ENCODE measurements at regions not wholly inside any gene's neighbourhood (a gene's known extent, or its start where the extent isn't known, plus 50 kb on each side); places are given as distances from the start of the nearest gene placed in this dataset.

- H3K36me3 ChIP-seq (ENCODE audit: insufficient read depth, low read length): no peaks in the 10 kb centered on the region
- no peaks in the 10 kb centered on the region for H3F3A ChIP-seq (ENCODE audit: low read depth)
- H2AFZ ChIP-seq (ENCODE audit: low read length): no peak overlapping the region
- H3K9ac ChIP-seq (ENCODE audit: low read depth, low read length, poor library complexity, severe bottlenecking): no peak overlapping the region
- no peaks in the 10 kb centered on the region for H4K20me1 ChIP-seq (ENCODE audit: insufficient read depth, low read length, poor library complexity, severe bottlenecking)
- H3K4me2 ChIP-seq (ENCODE audit: low read depth, low read length, poor library complexity, severe bottlenecking): no peak overlapping the region
- no peaks in the 10 kb centered on the region for H3K79me2 ChIP-seq (ENCODE audit: insufficient read depth, low read length)
- no peaks in the 10 kb centered on the region for H3K9me3 ChIP-seq (ENCODE audit: insufficient read depth, low read depth, low read length)
- TF ChIP-seq CTCF (conservative IDR thresholded peaks at IDR 0.05; ENCODE audit: low read length) (no peak), EZH2phosphoT487 (IDR thresholded peaks at IDR 0.05; ENCODE audit: borderline replicate concordance) (no peak)
- no peaks in the 10 kb centered on the region for H3K4me1 ChIP-seq (ENCODE audit: insufficient read depth, low read length, poor library complexity, severe bottlenecking)
- no peaks in the 10 kb centered on the region for H3K27me3 ChIP-seq (ENCODE audit: insufficient read depth, low read length, poor library complexity, severe bottlenecking)
- H3K9me2 ChIP-seq (replicated peaks; ENCODE audit: low read depth, low read length): no peaks in the 10 kb centered on the region
- no peak overlapping the region for H3K4me3 ChIP-seq (ENCODE audit: low read length, poor library complexity, severe bottlenecking)
Observed at GRCh38 chr5:56446728-56447127, 213.6 kb upstream of the ANKRD55 start.

- Histone ChIP-seq H3K36me3 (ENCODE audit: insufficient read depth, low read length) (no peaks in the 10 kb centered on the region), H3K4me1 (ENCODE audit: insufficient read depth, low read length, poor library complexity, severe bottlenecking) (no peaks in the 10 kb centered on the region), H2AFZ (ENCODE audit: low read length) (no peak overlapping the region), H3K9ac (ENCODE audit: low read depth, low read length, poor library complexity, severe bottlenecking) (no peak overlapping the region), H3K9me2 (replicated peaks; ENCODE audit: low read depth, low read length) (no peaks in the 10 kb centered on the region), H3K27me3 (ENCODE audit: insufficient read depth, low read length, poor library complexity, severe bottlenecking) (no peaks in the 10 kb centered on the region), H3K4me3 (ENCODE audit: low read length, poor library complexity, severe bottlenecking) (no peak overlapping the region), H4K20me1 (ENCODE audit: insufficient read depth, low read length, poor library complexity, severe bottlenecking) (no peaks in the 10 kb centered on the region), H3K4me2 (ENCODE audit: low read depth, low read length, poor library complexity, severe bottlenecking) (no peak overlapping the region), H3F3A (ENCODE audit: low read depth) (no peaks in the 10 kb centered on the region), H3K79me2 (ENCODE audit: insufficient read depth, low read length) (no peaks in the 10 kb centered on the region), H3K9me3 (ENCODE audit: insufficient read depth, low read depth, low read length) (no peaks in the 10 kb centered on the region)
- no peak for TF ChIP-seq EZH2phosphoT487 (IDR thresholded peaks at IDR 0.05; ENCODE audit: borderline replicate concordance)
Observed at GRCh38 chr5:56443826-56444225, 210.7 kb upstream of the ANKRD55 start.

GRCh38 chr5:56440871-56441740, 208.0 kb upstream of the ANKRD55 start:
- Histone ChIP-seq H3K9me3 (ENCODE audit: insufficient read depth, low read depth, low read length) (no peaks in the 10 kb centered on the region), H3F3A (ENCODE audit: low read depth) (no peaks in the 10 kb centered on the region), H3K4me2 (ENCODE audit: low read depth, low read length, poor library complexity, severe bottlenecking) (no peak overlapping the region), H3K4me3 (ENCODE audit: low read length, poor library complexity, severe bottlenecking) (no peak overlapping the region), H3K9ac (ENCODE audit: low read depth, low read length, poor library complexity, severe bottlenecking) (no peak overlapping the region), H4K20me1 (ENCODE audit: insufficient read depth, low read length, poor library complexity, severe bottlenecking) (no peaks in the 10 kb centered on the region), H3K79me2 (ENCODE audit: insufficient read depth, low read length) (no peaks in the 10 kb centered on the region), H3K27me3 (ENCODE audit: insufficient read depth, low read length, poor library complexity, severe bottlenecking) (no peaks in the 10 kb centered on the region), H3K9me2 (replicated peaks; ENCODE audit: low read depth, low read length) (no peaks in the 10 kb centered on the region), H3K36me3 (ENCODE audit: insufficient read depth, low read length) (no peaks in the 10 kb centered on the region), H2AFZ (ENCODE audit: low read length) (no peak overlapping the region), H3K4me1 (ENCODE audit: insufficient read depth, low read length, poor library complexity, severe bottlenecking) (no peaks in the 10 kb centered on the region)
- TF ChIP-seq CTCF (conservative IDR thresholded peaks at IDR 0.05; ENCODE audit: low read length) (no peak), EZH2phosphoT487 (IDR thresholded peaks at IDR 0.05; ENCODE audit: borderline replicate concordance) (no peak)

GRCh38 chr5:56434986-56435385, 201.9 kb upstream of the ANKRD55 start:
- no peaks in the 10 kb centered on the region for H4K20me1 ChIP-seq (ENCODE audit: insufficient read depth, low read length, poor library complexity, severe bottlenecking)

More at GRCh38 chr5:56434986-56435385, 201.9 kb upstream of the ANKRD55 start:
- Histone ChIP-seq H3K4me3 (ENCODE audit: low read length, poor library complexity, severe bottlenecking) (no peak overlapping the region), H3K9me3 (ENCODE audit: insufficient read depth, low read depth, low read length) (no peaks in the 10 kb centered on the region), H3K9ac (ENCODE audit: low read depth, low read length, poor library complexity, severe bottlenecking) (no peak overlapping the region), H3K27me3 (ENCODE audit: insufficient read depth, low read length, poor library complexity, severe bottlenecking) (no peaks in the 10 kb centered on the region), H3K4me1 (ENCODE audit: insufficient read depth, low read length, poor library complexity, severe bottlenecking) (peaks cover 4% of the 10 kb centered on the region), H3K79me2 (ENCODE audit: insufficient read depth, low read length) (no peaks in the 10 kb centered on the region), H3F3A (ENCODE audit: low read depth) (no peaks in the 10 kb centered on the region), H2AFZ (ENCODE audit: low read length) (no peak overlapping the region), H3K4me2 (ENCODE audit: low read depth, low read length, poor library complexity, severe bottlenecking) (no peak overlapping the region), H3K9me2 (replicated peaks; ENCODE audit: low read depth, low read length) (no peaks in the 10 kb centered on the region), H3K36me3 (ENCODE audit: insufficient read depth, low read length) (no peaks in the 10 kb centered on the region)
- TF ChIP-seq EZH2phosphoT487 (IDR thresholded peaks at IDR 0.05; ENCODE audit: borderline replicate concordance) (no peak), CTCF (conservative IDR thresholded peaks at IDR 0.05; ENCODE audit: low read length) (no peak)

Data from Loucy (cell line).